BLaER1 (cell line): ENCODE measurements at regions not wholly inside any gene's neighbourhood (a gene's known extent, or its start where the extent isn't known, plus 50 kb on each side); places are given as distances from the start of the nearest gene placed in this dataset.

Source experiments
- H3K27ac ChIP-seq: shearing (Covaris generic); formaldehyde crosslinking; 2 replicates; pipeline ENCODE4 v1.8.1; 2022
- H3K27me3 ChIP-seq: shearing (Covaris generic); formaldehyde crosslinking; 2 replicates; pipeline ENCODE4 v1.8.1; 2022
- H3K36me3 ChIP-seq: shearing (Covaris generic); formaldehyde crosslinking; 2 replicates; pipeline ENCODE4 v1.8.1; 2022
- H3K4me1 ChIP-seq: shearing (Covaris generic); formaldehyde crosslinking; 2 replicates; pipeline ENCODE4 v1.8.1; 2022
- H3K4me2 ChIP-seq: shearing (Covaris generic); formaldehyde crosslinking; 2 replicates; pipeline ENCODE4 v1.8.1; 2022
- H3K4me3 ChIP-seq: shearing (Covaris generic); formaldehyde crosslinking; 2 replicates; pipeline ENCODE4 v1.8.1; 2022
- H3K9ac ChIP-seq: shearing (Covaris generic); formaldehyde crosslinking; 2 replicates; pipeline ENCODE4 v1.8.1; 2022
- H3K9me3 ChIP-seq: shearing (Covaris generic); formaldehyde crosslinking; 2 replicates; pipeline ENCODE4 v1.8.1; 2022
- H4K20me1 ChIP-seq: shearing (Covaris generic); formaldehyde crosslinking; 2 replicates; pipeline ENCODE4 v1.8.1; 2022
- Cebpa-rat ChIP-seq: shearing (Covaris generic); IDR thresholded peaks from 2 replicates; pipeline ENCODE4 v1.8.1; 2022

GRCh38 chr4:181671672-181672071 lies 571.5 kb upstream of the TENM3 start:
- H3K36me3 ChIP-seq: no peaks in the 10 kb centered on the region
- no peaks in the 10 kb centered on the region for H4K20me1 ChIP-seq
- no peak for TF ChIP-seq Cebpa-rat
- no peaks in the 10 kb centered on the region for H3K27me3 ChIP-seq
- no peak overlapping the region for H3K4me2 ChIP-seq
- H3K9me3 ChIP-seq: no peaks in the 10 kb centered on the region
- no peak overlapping the region for H3K9ac ChIP-seq
- no peaks in the 10 kb centered on the region for H3K4me1 ChIP-seq
- no peak overlapping the region for H3K27ac ChIP-seq
- no peak overlapping the region for H3K4me3 ChIP-seq

- H3K9ac ChIP-seq: no peak overlapping the region
- H3K27ac ChIP-seq: no peak overlapping the region
- TF ChIP-seq Cebpa-rat: no peak
- no peaks in the 10 kb centered on the region for H3K36me3 ChIP-seq
- no peaks in the 10 kb centered on the region for H3K4me1 ChIP-seq
- H3K9me3 ChIP-seq: no peaks in the 10 kb centered on the region
- no peaks in the 10 kb centered on the region for H4K20me1 ChIP-seq
- H3K4me3 ChIP-seq: no peak overlapping the region
- no peak overlapping the region for H3K4me2 ChIP-seq
- no peaks in the 10 kb centered on the region for H3K27me3 ChIP-seq
Observed at GRCh38 chr4:181672751-181673150, 570.5 kb upstream of the TENM3 start.

- H4K20me1 ChIP-seq: no peaks in the 10 kb centered on the region
- H3K9me3 ChIP-seq: no peaks in the 10 kb centered on the region
- H3K27me3 ChIP-seq: no peaks in the 10 kb centered on the region
- TF ChIP-seq Cebpa-rat: no peak
- no peak overlapping the region for H3K27ac ChIP-seq
- no peaks in the 10 kb centered on the region for H3K36me3 ChIP-seq
- H3K9ac ChIP-seq: no peak overlapping the region
- H3K4me1 ChIP-seq: no peaks in the 10 kb centered on the region
- no peak overlapping the region for H3K4me2 ChIP-seq
- H3K4me3 ChIP-seq: no peak overlapping the region
Observed at GRCh38 chr4:181674315-181674875, 568.8 kb upstream of the TENM3 start.

GRCh38 chr4:181676546-181676945 lies 566.7 kb upstream of the TENM3 start:
- no peak overlapping the region for H3K4me3 ChIP-seq
- H3K27me3 ChIP-seq: no peaks in the 10 kb centered on the region
- no peak overlapping the region for H3K9ac ChIP-seq
- H3K27ac ChIP-seq: no peak overlapping the region
- TF ChIP-seq Cebpa-rat: no peak
- H3K36me3 ChIP-seq: no peaks in the 10 kb centered on the region
- no peaks in the 10 kb centered on the region for H3K9me3 ChIP-seq
- H3K4me1 ChIP-seq: peaks cover 16% of the 10 kb centered on the region
- H4K20me1 ChIP-seq: no peaks in the 10 kb centered on the region
- no peak overlapping the region for H3K4me2 ChIP-seq

- H3K9ac ChIP-seq: no peak overlapping the region
- H4K20me1 ChIP-seq: no peaks in the 10 kb centered on the region
- no peak overlapping the region for H3K4me3 ChIP-seq
- no peaks in the 10 kb centered on the region for H3K9me3 ChIP-seq
- no peaks in the 10 kb centered on the region for H3K27me3 ChIP-seq
- H3K4me1 ChIP-seq: peaks cover 23% of the 10 kb centered on the region
- no peak overlapping the region for H3K4me2 ChIP-seq
- no peak for TF ChIP-seq Cebpa-rat
- H3K36me3 ChIP-seq: no peaks in the 10 kb centered on the region
- H3K27ac ChIP-seq: no peak overlapping the region
Observed at GRCh38 chr4:181677201-181677600, 566.0 kb upstream of the TENM3 start.

- H3K4me2 ChIP-seq: no peak overlapping the region
- TF ChIP-seq Cebpa-rat: no peak
- H3K4me1 ChIP-seq: peaks cover 27% of the 10 kb centered on the region
- no peak overlapping the region for H3K4me3 ChIP-seq
- no peaks in the 10 kb centered on the region for H4K20me1 ChIP-seq
- H3K27ac ChIP-seq: no peak overlapping the region
- no peak overlapping the region for H3K9ac ChIP-seq
- H3K9me3 ChIP-seq: no peaks in the 10 kb centered on the region
- H3K36me3 ChIP-seq: no peaks in the 10 kb centered on the region
- H3K27me3 ChIP-seq: no peaks in the 10 kb centered on the region
Observed at GRCh38 chr4:181677621-181678020, 565.6 kb upstream of the TENM3 start.

- no peak overlapping the region for H3K9ac ChIP-seq
- H3K9me3 ChIP-seq: peaks cover 8% of the 10 kb centered on the region; the same call in 1 of the 2 replicates
- peaks cover 35% of the 10 kb centered on the region for H3K4me1 ChIP-seq
- no peaks in the 10 kb centered on the region for H4K20me1 ChIP-seq
- no peak for TF ChIP-seq Cebpa-rat
- no peak overlapping the region for H3K4me3 ChIP-seq
- H3K36me3 ChIP-seq: no peaks in the 10 kb centered on the region
- no peaks in the 10 kb centered on the region for H3K27me3 ChIP-seq
- H3K4me2 ChIP-seq: no peak overlapping the region
- H3K27ac ChIP-seq: no peak overlapping the region
Observed at GRCh38 chr4:181679754-181680153, 563.4 kb upstream of the TENM3 start.

GRCh38 chr4:181682367-181683047 lies 560.7 kb upstream of the TENM3 start:
- Histone ChIP-seq H3K4me3 (0 out of 2 replicates have a peak overlapping the region, but pooled peaks have one; percentile 1), H3K4me2 (peak overlapping the region; percentile 69), H3K9ac (no peak overlapping the region), H3K9me3 (peaks cover 8% of the 10 kb centered on the region; the same call in 1 of the 2 replicates), H4K20me1 (no peaks in the 10 kb centered on the region), H3K36me3 (no peaks in the 10 kb centered on the region), H3K4me1 (peaks cover 35% of the 10 kb centered on the region), H3K27ac (peak overlapping the region; percentile 39; the same call in 1 of the 2 replicates), H3K27me3 (no peaks in the 10 kb centered on the region)
- TF ChIP-seq Cebpa-rat: no peak

GRCh38 chr4:181684310-181684709 lies 558.9 kb upstream of the TENM3 start:
- no peak for TF ChIP-seq Cebpa-rat
- Histone ChIP-seq H3K27ac (no peak overlapping the region), H3K9ac (no peak overlapping the region)

GRCh38 chr4:181685461-181685860 lies 557.7 kb upstream of the TENM3 start:
- no peak overlapping the region for H3K27ac ChIP-seq
- TF ChIP-seq Cebpa-rat: no peak
- no peaks in the 10 kb centered on the region for H3K36me3 ChIP-seq
- no peak overlapping the region for H3K9ac ChIP-seq
- H3K4me2 ChIP-seq: no peak overlapping the region
- no peaks in the 10 kb centered on the region for H3K27me3 ChIP-seq
- H4K20me1 ChIP-seq: no peaks in the 10 kb centered on the region
- H3K9me3 ChIP-seq: peaks cover 8% of the 10 kb centered on the region; the same call in 1 of the 2 replicates
- no peak overlapping the region for H3K4me3 ChIP-seq
- peaks cover 29% of the 10 kb centered on the region for H3K4me1 ChIP-seq

More at GRCh38 chr4:181684310-181684709, 558.9 kb upstream of the TENM3 start:
- Histone ChIP-seq H3K27me3 (no peaks in the 10 kb centered on the region), H3K4me1 (peaks cover 35% of the 10 kb centered on the region), H3K36me3 (no peaks in the 10 kb centered on the region), H4K20me1 (no peaks in the 10 kb centered on the region), H3K9me3 (peaks cover 8% of the 10 kb centered on the region; the same call in 1 of the 2 replicates), H3K4me3 (no peak overlapping the region), H3K4me2 (no peak overlapping the region)
